Gastrocnemius medialis (tissue), 4 donors: ENCODE measurements at regions not wholly inside any gene's neighbourhood (a gene's known extent, or its start where the extent isn't known, plus 50 kb on each side); places are given as distances from the start of the nearest gene placed in this dataset.

Experiments used
- POLR2A ChIP-seq, 2 donors: fragments of 450-650 bp; IDR thresholded peaks; one replicate each; pipeline ENCODE4 v1.6.1; 2017; ENCODE audit warnings: antibody characterized with exemption in 2 of 2, mild to moderate bottlenecking in 2 of 2, moderate library complexity in 2 of 2
- TF ChIP-seq, protein P1 (sequence below), 5 experiments: fragments of 450-650 bp in 3 of 5; fragments of 200-600 bp in 2 of 5; sonication (generic) in 2 of 5; IDR thresholded peaks in 4 of 5; conservative IDR thresholded peaks in 1 of 5; 1 replicate in 4 of 5; 2 replicates in 1 of 5; pipeline ENCODE4 v1.5.1; 2016 to 2019; ENCODE audit warnings: antibody characterized with exemption in 5 of 5, mild to moderate bottlenecking in 3 of 5, moderate library complexity in 3 of 5

- TF ChIP-seq, protein P1, sequence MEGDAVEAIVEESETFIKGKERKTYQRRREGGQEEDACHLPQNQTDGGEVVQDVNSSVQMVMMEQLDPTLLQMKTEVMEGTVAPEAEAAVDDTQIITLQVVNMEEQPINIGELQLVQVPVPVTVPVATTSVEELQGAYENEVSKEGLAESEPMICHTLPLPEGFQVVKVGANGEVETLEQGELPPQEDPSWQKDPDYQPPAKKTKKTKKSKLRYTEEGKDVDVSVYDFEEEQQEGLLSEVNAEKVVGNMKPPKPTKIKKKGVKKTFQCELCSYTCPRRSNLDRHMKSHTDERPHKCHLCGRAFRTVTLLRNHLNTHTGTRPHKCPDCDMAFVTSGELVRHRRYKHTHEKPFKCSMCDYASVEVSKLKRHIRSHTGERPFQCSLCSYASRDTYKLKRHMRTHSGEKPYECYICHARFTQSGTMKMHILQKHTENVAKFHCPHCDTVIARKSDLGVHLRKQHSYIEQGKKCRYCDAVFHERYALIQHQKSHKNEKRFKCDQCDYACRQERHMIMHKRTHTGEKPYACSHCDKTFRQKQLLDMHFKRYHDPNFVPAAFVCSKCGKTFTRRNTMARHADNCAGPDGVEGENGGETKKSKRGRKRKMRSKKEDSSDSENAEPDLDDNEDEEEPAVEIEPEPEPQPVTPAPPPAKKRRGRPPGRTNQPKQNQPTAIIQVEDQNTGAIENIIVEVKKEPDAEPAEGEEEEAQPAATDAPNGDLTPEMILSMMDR (IDR thresholded peaks at IDR 0.05 in 4 of 5, conservative IDR thresholded peaks at IDR 0.05 in 1 of 5), result no peak
- TF ChIP-seq POLR2A (IDR thresholded peaks at IDR 0.05), result no peak
Observed at GRCh38 chr11:129701706-129702105, 113.9 kb upstream of the TMEM45B start.
